ENCODE measurements at regions not wholly inside any gene's neighbourhood (a gene's known extent, or its start where the extent isn't known, plus 50 kb on each side); places are given as distances from the start of the nearest gene placed in this dataset.

- no peaks in the 10 kb centered on the region for H3K27me3 ChIP-seq
- no peak overlapping the region for H3K4me3 ChIP-seq
Observed at GRCh38 chr10:9219860-9220259, 1165.4 kb downstream of the GATA3 start.

GRCh38 chr10:9222917-9223316, 1168.4 kb downstream of the GATA3 start:
- TF ChIP-seq Cebpa-rat (IDR thresholded peaks at IDR 0.05): no peak
- Histone ChIP-seq H3K4me2 (peak overlapping the region in 2 of 11 experiments; percentile 31 to 51; a peak in 1 of 22 replicates), H3K9ac (no peak overlapping the region), H3K4me3 (no peak overlapping the region), H3K27ac (no peak overlapping the region), H3K9me3 (replicated peaks in 1 of 11) (no peaks in the 10 kb centered on the region), H3K4me1 (peaks cover 0 to 8% (median 3%) of the 10 kb centered on the region in 10 experiments; a peak in 8 of 20 replicates), H3K36me3 (no peaks in the 10 kb centered on the region), H4K20me1 (no peaks in the 10 kb centered on the region), H3K27me3 (no peaks in the 10 kb centered on the region)

More at GRCh38 chr10:9219860-9220259, 1165.4 kb downstream of the GATA3 start:
- Histone ChIP-seq H3K4me2 (no peak overlapping the region), H3K9me3 (replicated peaks in 1 of 11) (no peaks in the 10 kb centered on the region), H3K27ac (no peak overlapping the region), H3K4me1 (peaks cover 0 to 8% (median 3%) of the 10 kb centered on the region in 10 experiments; a peak in 8 of 20 replicates), H4K20me1 (no peaks in the 10 kb centered on the region), H3K36me3 (no peaks in the 10 kb centered on the region), H3K9ac (no peak overlapping the region)
- TF ChIP-seq Cebpa-rat (IDR thresholded peaks at IDR 0.05): no peak

- Histone ChIP-seq H3K9ac (no peak overlapping the region), H3K9me3 (replicated peaks in 1 of 11) (no peaks in the 10 kb centered on the region), H3K4me1 (no peaks in the 10 kb centered on the region), H3K36me3 (no peaks in the 10 kb centered on the region), H3K4me2 (no peak overlapping the region), H3K27me3 (no peaks in the 10 kb centered on the region), H3K27ac (no peak overlapping the region), H3K4me3 (no peak overlapping the region), H4K20me1 (no peaks in the 10 kb centered on the region)
- peak in 3 of 11 experiments; percentile 25 to 78 (median 27); a peak in 3 of 22 replicates for TF ChIP-seq Cebpa-rat (IDR thresholded peaks at IDR 0.05)
Observed at GRCh38 chr10:9227679-9228365, 1173.3 kb downstream of the GATA3 start.

- H3K27ac ChIP-seq: no peak overlapping the region
- H3K4me1 ChIP-seq: no peaks in the 10 kb centered on the region
- no peak for TF ChIP-seq Cebpa-rat (IDR thresholded peaks at IDR 0.05)
- no peaks in the 10 kb centered on the region for H4K20me1 ChIP-seq
- H3K4me3 ChIP-seq: no peak overlapping the region
- no peaks in the 10 kb centered on the region for H3K9me3 ChIP-seq (replicated peaks in 1 of 11)
- H3K4me2 ChIP-seq: no peak overlapping the region
- no peaks in the 10 kb centered on the region for H3K27me3 ChIP-seq
- H3K36me3 ChIP-seq: no peaks in the 10 kb centered on the region
- no peak overlapping the region for H3K9ac ChIP-seq
Observed at GRCh38 chr10:9228771-9229170, 1174.3 kb downstream of the GATA3 start.

- H3K9ac ChIP-seq: no peak overlapping the region
- TF ChIP-seq Cebpa-rat (IDR thresholded peaks at IDR 0.05): no peak
- no peak overlapping the region for H3K4me2 ChIP-seq
- H3K4me3 ChIP-seq: no peak overlapping the region
- H3K36me3 ChIP-seq: no peaks in the 10 kb centered on the region
- H3K9me3 ChIP-seq (replicated peaks in 1 of 11): no peaks in the 10 kb centered on the region
- H3K27ac ChIP-seq: no peak overlapping the region
- no peaks in the 10 kb centered on the region for H3K4me1 ChIP-seq
- H4K20me1 ChIP-seq: no peaks in the 10 kb centered on the region
- H3K27me3 ChIP-seq: no peaks in the 10 kb centered on the region
Observed at GRCh38 chr10:9229702-9230244, 1175.3 kb downstream of the GATA3 start.

GRCh38 chr10:9230625-9231024, 1176.1 kb downstream of the GATA3 start:
- no peaks in the 10 kb centered on the region for H3K27me3 ChIP-seq
- H3K27ac ChIP-seq: no peak overlapping the region
- H3K4me2 ChIP-seq: no peak overlapping the region
- no peaks in the 10 kb centered on the region for H3K9me3 ChIP-seq (replicated peaks in 1 of 11)
- no peak for TF ChIP-seq Cebpa-rat (IDR thresholded peaks at IDR 0.05)
- H3K4me1 ChIP-seq: no peaks in the 10 kb centered on the region
- no peak overlapping the region for H3K9ac ChIP-seq
- H4K20me1 ChIP-seq: no peaks in the 10 kb centered on the region
- H3K36me3 ChIP-seq: no peaks in the 10 kb centered on the region
- no peak overlapping the region for H3K4me3 ChIP-seq

GRCh38 chr10:9234191-9234590, 1179.7 kb downstream of the GATA3 start:
- no peaks in the 10 kb centered on the region for H3K4me1 ChIP-seq
- no peak for TF ChIP-seq Cebpa-rat (IDR thresholded peaks at IDR 0.05)
- no peaks in the 10 kb centered on the region for H4K20me1 ChIP-seq
- H3K4me2 ChIP-seq: no peak overlapping the region
- no peak overlapping the region for H3K4me3 ChIP-seq
- no peaks in the 10 kb centered on the region for H3K9me3 ChIP-seq (replicated peaks in 1 of 11)
- H3K9ac ChIP-seq: no peak overlapping the region
- no peaks in the 10 kb centered on the region for H3K27me3 ChIP-seq
- no peaks in the 10 kb centered on the region for H3K36me3 ChIP-seq
- H3K27ac ChIP-seq: no peak overlapping the region

- Histone ChIP-seq H3K27ac (no peak overlapping the region), H3K4me2 (no peak overlapping the region), H3K4me1 (no peaks in the 10 kb centered on the region), H3K9me3 (replicated peaks in 1 of 11) (no peaks in the 10 kb centered on the region), H3K27me3 (no peaks in the 10 kb centered on the region), H4K20me1 (no peaks in the 10 kb centered on the region), H3K9ac (no peak overlapping the region), H3K4me3 (no peak overlapping the region), H3K36me3 (no peaks in the 10 kb centered on the region)
- TF ChIP-seq Cebpa-rat (IDR thresholded peaks at IDR 0.05): no peak
Observed at GRCh38 chr10:9238041-9238440, 1183.6 kb downstream of the GATA3 start.

- Histone ChIP-seq H3K9ac (no peak overlapping the region), H4K20me1 (no peaks in the 10 kb centered on the region)
Observed at GRCh38 chr10:9239298-9239697, 1184.8 kb downstream of the GATA3 start.

GRCh38 chr10:9243941-9244411, 1189.5 kb downstream of the GATA3 start:
- Histone ChIP-seq H3K27me3 (no peaks in the 10 kb centered on the region), H3K4me2 (no peak overlapping the region), H4K20me1 (no peaks in the 10 kb centered on the region), H3K36me3 (no peaks in the 10 kb centered on the region), H3K4me1 (no peaks in the 10 kb centered on the region), H3K27ac (no peak overlapping the region), H3K9me3 (replicated peaks in 1 of 11) (no peaks in the 10 kb centered on the region), H3K9ac (no peak overlapping the region), H3K4me3 (no peak overlapping the region)
- no peak for TF ChIP-seq Cebpa-rat (IDR thresholded peaks at IDR 0.05)

More at GRCh38 chr10:9239298-9239697, 1184.8 kb downstream of the GATA3 start:
- Histone ChIP-seq H3K4me3 (no peak overlapping the region), H3K4me1 (no peaks in the 10 kb centered on the region), H3K27me3 (no peaks in the 10 kb centered on the region), H3K4me2 (no peak overlapping the region), H3K9me3 (replicated peaks in 1 of 11) (no peaks in the 10 kb centered on the region), H3K36me3 (no peaks in the 10 kb centered on the region), H3K27ac (no peak overlapping the region)
- TF ChIP-seq Cebpa-rat (IDR thresholded peaks at IDR 0.05): no peak
